CD1c-positive myeloid dendritic cell (primary cell): ENCODE measurements at regions not wholly inside any gene's neighbourhood (a gene's known extent, or its start where the extent isn't known, plus 50 kb on each side); places are given as distances from the start of the nearest gene placed in this dataset.

Experiments used
- DNase-seq: peaks from one replicate; pipeline ENCODE4 v3.0.0-alpha.2; 2016; ENCODE audit errors: extremely low spot score

- no peak for DNase-seq
These were observed 764.0 kb upstream of the CITED2 start for GRCh38 chr6:140138311-140139010.

- DNase-seq, result no peak
These were observed 759.8 kb upstream of the CITED2 start for GRCh38 chr6:140134224-140134623.

GRCh38 chr6:140130074-140130473, 755.6 kb upstream of the CITED2 start:
- no peak for DNase-seq

- no peak for DNase-seq
These were observed 750.0 kb upstream of the CITED2 start for GRCh38 chr6:140124498-140124897.

GRCh38 chr6:140108167-140108566, 733.7 kb upstream of the CITED2 start:
- no peak for DNase-seq

GRCh38 chr6:140107216-140107615, 732.8 kb upstream of the CITED2 start:
- DNase-seq, result no peak

GRCh38 chr6:140105857-140106256, 731.4 kb upstream of the CITED2 start:
- DNase-seq, result no peak

GRCh38 chr6:140105241-140105640, 730.8 kb upstream of the CITED2 start:
- DNase-seq, result no peak

GRCh38 chr6:140101818-140102217, 727.4 kb upstream of the CITED2 start:
- DNase-seq, result no peak

- DNase-seq, result no peak
These were observed 726.9 kb upstream of the CITED2 start for GRCh38 chr6:140101367-140101766.

- no peak for DNase-seq
These were observed 721.1 kb upstream of the CITED2 start for GRCh38 chr6:140095532-140095931.

GRCh38 chr6:140091895-140092294, 717.4 kb upstream of the CITED2 start:
- DNase-seq, result no peak

GRCh38 chr6:140090871-140091270, 716.4 kb upstream of the CITED2 start:
- no peak for DNase-seq

- no peak for DNase-seq
These were observed 708.9 kb upstream of the CITED2 start for GRCh38 chr6:140083375-140083774.

GRCh38 chr6:140082867-140083297, 708.4 kb upstream of the CITED2 start:
- DNase-seq, result no peak

- no peak for DNase-seq
These were observed 704.9 kb upstream of the CITED2 start for GRCh38 chr6:140079328-140079727.

- no peak for DNase-seq
These were observed 704.2 kb upstream of the CITED2 start for GRCh38 chr6:140078561-140079125.

- DNase-seq, result no peak
These were observed 703.5 kb upstream of the CITED2 start for GRCh38 chr6:140077827-140078560.

GRCh38 chr6:140076105-140076504, 701.7 kb upstream of the CITED2 start:
- DNase-seq, result no peak

- no peak for DNase-seq
These were observed 699.0 kb upstream of the CITED2 start for GRCh38 chr6:140073456-140073855.

- DNase-seq, result no peak
These were observed 697.2 kb upstream of the CITED2 start for GRCh38 chr6:140071601-140072062.

- no peak for DNase-seq
These were observed 696.5 kb upstream of the CITED2 start for GRCh38 chr6:140070846-140071473.
